A549 (cell line): ENCODE measurements at regions not wholly inside any gene's neighbourhood (a gene's known extent, or its start where the extent isn't known, plus 50 kb on each side); places are given as distances from the start of the nearest gene placed in this dataset.

Experiments
- ATAC-seq, 2 experiments: fragments of 200-7000 bp in 1 of 2; fragments of >200 bp in 1 of 2; cut with Nextera tagmentation in 1 of 2; cut with Tn5 transposase in 1 of 2; 3 replicates each; pipeline versions ENCODE4 v1.8.0 to v1.9.1; 2018 to 2020; ENCODE audit warnings: mild to moderate bottlenecking in 1 of 2, moderate library complexity in 1 of 2
- CTCF ChIA-PET: fragments of 300-600 bp; sonication (Branson Sonifier 250); formaldehyde crosslinking; extraction: SDS; loops from one replicate; lab custom pipeline; 2021; ENCODE audit warnings: antibody characterized with exemption, inconsistent platforms; lab: Yijun Ruan, JAX
- POLR2A ChIA-PET: fragments of 350-600 bp; formaldehyde crosslinking; extraction: SDS; loops from one replicate; lab custom pipeline; 2021; ENCODE audit warnings: antibody characterized with exemption, inconsistent platforms; lab: Yijun Ruan, JAX
- DNase-seq, 2 experiments: peaks; one replicate each; pipeline versions ENCODE4 v3.0.0 to v3.0.0-alpha.2; 2011 to 2016; ENCODE audit warnings: low read depth in 1 of 2, low spot score in 1 of 2
- FAIRE-seq: peaks from 2 replicates; lab custom pipeline; 2011; peaks lifted over from hg19 to GRCh38; lab: Jason Lieb, UNC
- H3K27ac ChIP-seq, 2 experiments: fragments of >200 bp; sonication (Bioruptor Twin); formaldehyde crosslinking; 3 replicates each; pipeline ENCODE4 v1.5.1; 2016 to 2017
- H3K4me1 ChIP-seq: fragments of >200 bp; sonication (Bioruptor Twin); formaldehyde crosslinking; 3 replicates; pipeline ENCODE4 v1.6.1; 2016
- H3K4me2 ChIP-seq: fragments of >200 bp; sonication (Bioruptor Twin); formaldehyde crosslinking; 3 replicates; pipeline ENCODE4 v1.6.1; 2016
- H3K4me3 ChIP-seq: fragments of >200 bp; sonication (Bioruptor Twin); formaldehyde crosslinking; 3 replicates; pipeline ENCODE4 v1.5.1; 2016
- H3K9me3 ChIP-seq: fragments of >200 bp; sonication (Bioruptor Twin); formaldehyde crosslinking; 3 replicates; pipeline ENCODE4 v1.6.1; 2016
- CBX2 ChIP-seq: fragments of 200-600 bp; sonication (generic); IDR thresholded peaks from 2 replicates; pipeline ENCODE4 v1.6.1; 2016; ENCODE audit warnings: low read depth, mild to moderate bottlenecking, borderline replicate concordance
- CBX8 ChIP-seq: fragments of 200-600 bp; sonication (generic); IDR thresholded peaks from 2 replicates; pipeline ENCODE4 v1.6.1; 2016
- CTCF ChIP-seq: fragments of >200 bp; sonication (Bioruptor Twin); formaldehyde crosslinking; IDR thresholded peaks from 3 replicates; pipeline ENCODE4 v1.5.1; 2016
- ELK1 ChIP-seq: fragments of 150-350 bp; IDR thresholded peaks from 2 replicates; pipeline ENCODE4 v1.6.1; 2014; ENCODE audit warnings: low read depth, mild to moderate bottlenecking, low read length
- GATA3 ChIP-seq: IDR thresholded peaks from 2 replicates; pipeline ENCODE4 v1.6.1; 2012; ENCODE audit warnings: borderline replicate concordance
- HEYL ChIP-seq: fragments of 250-450 bp; sonication (Bioruptor Pico); IDR thresholded peaks from 2 replicates; pipeline ENCODE4 v1.8.0; 2021; ENCODE audit warnings: mild to moderate bottlenecking, moderate library complexity
- HMGXB4 ChIP-seq: fragments of 250-450 bp; sonication (Bioruptor Pico); IDR thresholded peaks from 2 replicates; pipeline ENCODE4 v1.5.0; 2021; ENCODE audit warnings: mild to moderate bottlenecking, moderate library complexity, borderline replicate concordance
- HOXB13 ChIP-seq: fragments of 250-450 bp; sonication (Bioruptor Pico); IDR thresholded peaks from 2 replicates; pipeline ENCODE4 v1.5.0; 2020; ENCODE audit warnings: low read depth, mild to moderate bottlenecking, moderate library complexity
- JUN ChIP-seq, 2 experiments: fragments of >200 bp; sonication (Bioruptor Twin); formaldehyde crosslinking; IDR thresholded peaks; 2 replicates in 1 of 2; 3 replicates in 1 of 2; pipeline ENCODE4 v1.6.1; 2016 to 2017
- MYC ChIP-seq: IDR thresholded peaks from 2 replicates; pipeline ENCODE4 v1.6.1; 2012; ENCODE audit warnings: mild to moderate bottlenecking, inconsistent platforms, low read length, improper control_type of control experiment, borderline replicate concordance
- POLR2AphosphoS2 ChIP-seq: conservative IDR thresholded peaks from 2 replicates; pipeline ENCODE4 v1.6.1; 2012; ENCODE audit warnings: low read length, improper control_type of control experiment, inconsistent platforms
- RAD21 ChIP-seq, 2 experiments: fragments of >200 bp in 1 of 2; sonication (Bioruptor Twin) in 1 of 2; formaldehyde crosslinking in 1 of 2; IDR thresholded peaks in 1 of 2; conservative IDR thresholded peaks in 1 of 2; 2 replicates in 1 of 2; 3 replicates in 1 of 2; pipeline ENCODE4 v1.6.1; 2012 to 2018; ENCODE audit warnings: inconsistent platforms in 1 of 2
- SMC3 ChIP-seq: fragments of >200 bp; sonication (Bioruptor Twin); formaldehyde crosslinking; IDR thresholded peaks from 3 replicates; pipeline ENCODE4 v1.6.1; 2018; ENCODE audit warnings: inconsistent platforms
- TFCP2L1 ChIP-seq: fragments of 250-450 bp; sonication (Bioruptor Pico); IDR thresholded peaks from 2 replicates; pipeline ENCODE4 v1.5.0; 2021; ENCODE audit warnings: mild to moderate bottlenecking
- TP53 ChIP-seq: fragments of 250-450 bp; sonication (Bioruptor Pico); IDR thresholded peaks from 2 replicates; pipeline ENCODE4 v1.5.0; 2021; ENCODE audit warnings: mild to moderate bottlenecking, moderate library complexity
- ZNF302 ChIP-seq: fragments of 250-450 bp; sonication (Bioruptor Pico); IDR thresholded peaks from 2 replicates; pipeline ENCODE4 v1.9.0; 2021; ENCODE audit warnings: inconsistent platforms, mild to moderate bottlenecking, moderate library complexity
- WGBS: methylation state at CpG from one replicate; pipeline ENCODE4 v1.1.6; 2017; ENCODE audit errors: missing lambda C conversion rate; 5-methylcytosine and 5-hydroxymethylcytosine counted together

- TF ChIP-seq POLR2AphosphoS2 (no peak), CTCF (0 out of 3 replicates have a peak, but pooled peaks have one; percentile 21)
These were observed 114.3 kb upstream of the ZNF678 start (continued) for GRCh38 chr1:227449051-227449450.

- WGBS: 65% methylated on average over 24 of the region's 25 CpGs
- Histone ChIP-seq H3K4me3 (no peak overlapping the region), H3K9me3 (peaks cover 2% of the 10 kb centered on the region; the same call in 1 of the 3 replicates), H3K4me1 (no peaks in the 10 kb centered on the region), H3K4me2 (no peak overlapping the region), H3K27ac (no peak overlapping the region)
- ChIA-PET CTCF (interaction anchor here (0.8 to 4.5 kb wide), 12 partner anchors 9 to 903 kb away, joined by 3 to 31 read pairs (median 3); no protein-coding TSS in a partner anchor), POLR2A (no interaction called here)
- TF ChIP-seq HOXB13 (CRISPR knock-in tag) (no peak), SMC3 (0 out of 3 replicates have a peak, but pooled peaks have one; percentile 18), CBX2 (no peak), CBX8 (no peak), RAD21 (conservative IDR thresholded peaks at IDR 0.05 in 1 of 2, IDR thresholded peaks at IDR 0.05 in 1 of 2) (peak; percentile 37 to 44; a peak in 3 of 5 replicates), ELK1 (no peak), ZNF302 (no peak), HMGXB4 (CRISPR knock-in tag) (no peak), CTCF (0 out of 3 replicates have a peak, but pooled peaks have one; percentile 22), TP53 (no peak)
- DNase-seq: peak in 1 of 2 experiments; percentile 57
- FAIRE-seq: no peak
- ATAC-seq: peak in 1 of 2 experiments; percentile 81; a peak in 3 of 6 replicates
These were observed 115.8 kb upstream of the ZNF678 start for GRCh38 chr1:227447531-227447990.

- FAIRE-seq: no peak
- CTCF ChIA-PET: no interaction called here
- WGBS: 56% methylated on average over 2 of the region's 2 CpGs
- Histone ChIP-seq H3K27ac (no peak overlapping the region), H3K4me2 (no peak overlapping the region), H3K4me1 (no peaks in the 10 kb centered on the region), H3K9me3 (0 out of 3 replicates have a peak, but pooled peaks cover 2% of the 10 kb centered on the region), H3K4me3 (no peak overlapping the region)
- TF ChIP-seq TFCP2L1 (CRISPR knock-in tag) (no peak), MYC (no peak), SMC3 (no peak), HEYL (no peak), JUN (IDR thresholded peaks at IDR 0.05) (no peak), GATA3 (no peak)
- POLR2A ChIA-PET: no interaction called here
- no peak for ATAC-seq
- no peak for DNase-seq
These were observed 117.6 kb upstream of the ZNF678 start for GRCh38 chr1:227445746-227446145.
